NCI-H1436 treated with DMSO at 0.1 percent for 48 hours (cell line): ENCODE measurements at regions not wholly inside any gene's neighbourhood (a gene's known extent, or its start where the extent isn't known, plus 50 kb on each side); places are given as distances from the start of the nearest gene placed in this dataset.
"Not testable (repeated sequence)": the region's sequence is repeated elsewhere in the genome, so short reads cannot be mapped to it uniquely, and the experiment has no call there.

Experiments
- DNase-seq: peaks from one replicate; lab custom pipeline; 2025; lab: John Stamatoyannopoulos, UW

- DNase-seq: no peak
These were observed 116.6 kb upstream of the PTPRG start for GRCh38 chr3:61444782-61445181.

GRCh38 chr3:61445924-61446323 is 115.4 kb upstream of the PTPRG start:
- DNase-seq: no peak

GRCh38 chr3:61446341-61446740 is 115.0 kb upstream of the PTPRG start:
- no peak for DNase-seq

GRCh38 chr3:61448378-61448777 is 113.0 kb upstream of the PTPRG start:
- DNase-seq: no peak

GRCh38 chr3:61449327-61450040 is 111.9 kb upstream of the PTPRG start:
- no peak for DNase-seq

- no peak for DNase-seq
These were observed 110.5 kb upstream of the PTPRG start for GRCh38 chr3:61450866-61451265.

- DNase-seq: no peak
These were observed 109.5 kb upstream of the PTPRG start for GRCh38 chr3:61451841-61452240.

GRCh38 chr3:61452535-61453090 is 108.8 kb upstream of the PTPRG start:
- DNase-seq: no peak

- no peak for DNase-seq
These were observed 107.3 kb upstream of the PTPRG start for GRCh38 chr3:61454006-61454585.

GRCh38 chr3:61454801-61455200 is 106.6 kb upstream of the PTPRG start:
- no peak for DNase-seq

GRCh38 chr3:61460636-61461035 is 100.7 kb upstream of the PTPRG start:
- DNase-seq: no peak

GRCh38 chr3:61463191-61463590 is 98.2 kb upstream of the PTPRG start:
- DNase-seq: no peak

GRCh38 chr3:61464518-61465140 is 96.7 kb upstream of the PTPRG start:
- DNase-seq: peak; percentile 45

- DNase-seq: no peak
These were observed 95.0 kb upstream of the PTPRG start for GRCh38 chr3:61466357-61466756.

- DNase-seq: no peak
These were observed 77.4 kb upstream of the PTPRG start for GRCh38 chr3:61483997-61484396.

GRCh38 chr3:61493339-61493738 is 68.0 kb upstream of the PTPRG start:
- DNase-seq: no peak

GRCh38 chr3:61494309-61494708 is 67.1 kb upstream of the PTPRG start:
- DNase-seq: not testable (repeated sequence)

- no peak for DNase-seq
These were observed 63.9 kb upstream of the PTPRG start for GRCh38 chr3:61497463-61497862.

GRCh38 chr3:61505197-61505596 is 56.2 kb upstream of the PTPRG start:
- DNase-seq: no peak

GRCh38 chr3:61507946-61508345 is 53.4 kb upstream of the PTPRG start:
- DNase-seq: no peak
